Keratinocyte (primary cell): ENCODE measurements at regions not wholly inside any gene's neighbourhood (a gene's known extent, or its start where the extent isn't known, plus 50 kb on each side); places are given as distances from the start of the nearest gene placed in this dataset.

Experiments
- CTCF ChIP-seq, 3 experiments: IDR thresholded peaks in 1 of 3; conservative IDR thresholded peaks in 1 of 3; optimal IDR thresholded peaks in 1 of 3; 2 replicates in 2 of 3; 3 replicates in 1 of 3; pipeline versions ENCODE3 to v1.5.1; 2011; ENCODE audit warnings: low read length in 3 of 3, mild to moderate bottlenecking in 3 of 3, moderate library complexity in 2 of 3, control low read depth in 1 of 3, inconsistent platforms in 1 of 3; ENCODE audit not compliant: insufficient read depth in 2 of 3; ENCODE audit errors: extremely low read depth in 1 of 3
- EZH2 ChIP-seq: IDR thresholded peaks from one replicate; pipeline ENCODE4 v1.6.1; 2012; ENCODE audit warnings: inconsistent platforms, mild to moderate bottlenecking, low read length, moderate library complexity

- TF ChIP-seq CTCF (optimal IDR thresholded peaks at IDR 0.05 in 1 of 3, IDR thresholded peaks at IDR 0.05 in 1 of 3, conservative IDR thresholded peaks at IDR 0.05 in 1 of 3; ENCODE audit: extremely low read depth in 1 of 3, insufficient read depth in 2 of 3, low read length in 3 of 3) (no peak), EZH2 (no peak)
Observed at GRCh38 chr9:95613670-95614069, 96.9 kb upstream of the PTCH1 start.
